Endothelial cell (in vitro differentiated cells): ENCODE measurements at regions not wholly inside any gene's neighbourhood (a gene's known extent, or its start where the extent isn't known, plus 50 kb on each side); places are given as distances from the start of the nearest gene placed in this dataset.

ENCODE experiments used
- DNase-seq: peaks from one replicate; pipeline ENCODE4 v3.0.0; 2021; ENCODE audit warnings: low spot score
- H3K27ac Mint-ChIP-seq: one replicate; pipeline ENCODE4 v1.8.0; 2021; ENCODE audit warnings: mixed read lengths, inconsistent platforms; ENCODE audit not compliant: unreplicated experiment
- H3K27me3 Mint-ChIP-seq: one replicate; pipeline ENCODE4 v1.8.0; 2021; ENCODE audit warnings: mild to moderate bottlenecking, moderate library complexity, mixed read lengths, inconsistent platforms; ENCODE audit not compliant: unreplicated experiment
- H3K36me3 Mint-ChIP-seq: one replicate; pipeline ENCODE4 v1.8.0; 2021; ENCODE audit warnings: mild to moderate bottlenecking, low read depth, mixed read lengths, inconsistent platforms; ENCODE audit not compliant: unreplicated experiment
- H3K4me1 Mint-ChIP-seq: one replicate; pipeline ENCODE4 v1.8.0; 2021; ENCODE audit warnings: mild to moderate bottlenecking, mixed read lengths, inconsistent platforms; ENCODE audit not compliant: unreplicated experiment
- H3K4me3 Mint-ChIP-seq: one replicate; pipeline ENCODE4 v1.8.0; 2021; ENCODE audit warnings: mild to moderate bottlenecking, mixed read lengths, inconsistent platforms; ENCODE audit not compliant: unreplicated experiment
- H3K9me3 Mint-ChIP-seq: one replicate; pipeline ENCODE4 v1.8.0; 2021; ENCODE audit warnings: mixed read lengths, inconsistent platforms; ENCODE audit not compliant: unreplicated experiment
- TF ChIP-seq, protein P1 (sequence below): fragments of 200-600 bp; sonication (generic); IDR thresholded peaks from one replicate; pipeline ENCODE4 v1.5.0; 2021; ENCODE audit warnings: antibody characterized with exemption; ENCODE audit not compliant: unreplicated experiment

DNA sequence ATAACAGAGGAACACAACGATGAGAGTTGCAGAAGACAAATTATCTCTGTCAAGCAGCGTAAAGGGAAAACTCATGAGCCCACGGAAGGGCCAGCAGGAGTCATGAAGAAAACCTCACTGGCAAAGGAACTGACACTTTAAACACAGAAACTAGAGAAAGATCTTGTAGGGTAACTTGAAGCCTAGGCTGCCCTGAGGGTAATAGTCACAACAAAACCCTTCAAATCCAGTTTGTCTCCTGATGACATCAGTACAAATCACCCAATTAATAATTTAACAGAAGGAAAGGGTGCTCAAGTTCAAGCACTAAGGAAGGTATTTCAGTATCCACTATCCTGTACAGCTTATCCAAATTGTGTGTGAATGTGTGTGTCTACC is 549.1 kb downstream of the MTRR start:
- TF ChIP-seq, protein P1, sequence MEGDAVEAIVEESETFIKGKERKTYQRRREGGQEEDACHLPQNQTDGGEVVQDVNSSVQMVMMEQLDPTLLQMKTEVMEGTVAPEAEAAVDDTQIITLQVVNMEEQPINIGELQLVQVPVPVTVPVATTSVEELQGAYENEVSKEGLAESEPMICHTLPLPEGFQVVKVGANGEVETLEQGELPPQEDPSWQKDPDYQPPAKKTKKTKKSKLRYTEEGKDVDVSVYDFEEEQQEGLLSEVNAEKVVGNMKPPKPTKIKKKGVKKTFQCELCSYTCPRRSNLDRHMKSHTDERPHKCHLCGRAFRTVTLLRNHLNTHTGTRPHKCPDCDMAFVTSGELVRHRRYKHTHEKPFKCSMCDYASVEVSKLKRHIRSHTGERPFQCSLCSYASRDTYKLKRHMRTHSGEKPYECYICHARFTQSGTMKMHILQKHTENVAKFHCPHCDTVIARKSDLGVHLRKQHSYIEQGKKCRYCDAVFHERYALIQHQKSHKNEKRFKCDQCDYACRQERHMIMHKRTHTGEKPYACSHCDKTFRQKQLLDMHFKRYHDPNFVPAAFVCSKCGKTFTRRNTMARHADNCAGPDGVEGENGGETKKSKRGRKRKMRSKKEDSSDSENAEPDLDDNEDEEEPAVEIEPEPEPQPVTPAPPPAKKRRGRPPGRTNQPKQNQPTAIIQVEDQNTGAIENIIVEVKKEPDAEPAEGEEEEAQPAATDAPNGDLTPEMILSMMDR: no peak
- DNase-seq: no peak
- Mint-ChIP-seq H3K4me1 (no peaks in the 10 kb centered on the region), H3K4me3 (no peak overlapping the region), H3K27ac (no peak overlapping the region), H3K36me3 (no peaks in the 10 kb centered on the region), H3K27me3 (peaks cover 1% of the 10 kb centered on the region), H3K9me3 (no peaks in the 10 kb centered on the region)

DNA sequence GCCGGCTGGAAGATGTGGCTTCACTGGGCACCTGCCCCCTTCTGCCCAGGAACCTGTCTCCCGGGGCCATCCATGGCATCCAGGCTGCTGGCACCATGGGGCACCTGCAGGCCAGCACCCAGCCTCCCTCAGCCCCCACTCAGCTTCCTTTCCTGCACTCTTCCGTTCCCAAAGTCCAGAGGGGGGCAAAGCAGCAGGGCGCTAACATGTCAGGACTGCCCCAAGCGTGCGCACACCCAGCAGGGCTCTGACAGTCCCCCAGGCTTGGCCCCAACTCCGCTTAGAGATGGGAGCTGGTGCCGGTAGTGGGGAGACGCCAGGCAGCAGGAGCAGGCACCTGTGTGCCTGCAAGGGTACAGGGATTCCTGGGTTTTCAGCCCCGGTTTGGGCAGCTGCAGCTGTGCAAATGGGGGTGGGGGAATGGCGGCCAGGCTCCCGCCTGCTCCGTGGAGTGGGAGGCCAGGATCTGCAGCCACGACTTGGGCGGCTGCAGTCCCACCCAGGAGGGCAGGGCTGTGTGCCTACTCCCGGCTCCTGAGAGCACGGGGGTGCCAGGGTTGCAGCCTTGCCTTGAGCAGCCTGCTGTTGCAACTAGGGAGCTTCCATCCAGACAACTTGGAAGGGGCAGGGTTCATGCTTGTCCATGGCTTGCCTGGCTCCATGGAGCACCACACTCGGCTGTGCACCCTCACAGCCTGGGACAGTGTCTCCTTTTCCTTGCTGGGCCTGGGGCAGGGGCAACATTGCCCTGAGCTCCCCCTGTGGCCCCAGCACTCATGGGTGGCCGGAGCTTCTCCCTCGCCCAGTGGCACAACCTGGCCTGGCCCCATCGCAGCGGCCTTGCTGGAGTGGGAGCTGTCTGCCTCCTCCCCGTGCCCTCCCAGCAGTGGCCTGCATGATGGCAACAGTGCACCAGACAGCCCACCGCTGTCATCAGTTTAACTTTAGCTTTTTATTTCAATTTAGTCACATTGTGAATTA is 561.1 kb downstream of the MTRR start:
- no peak overlapping the region for H3K4me3 Mint-ChIP-seq
- H3K27me3 Mint-ChIP-seq: no peaks in the 10 kb centered on the region
- H3K36me3 Mint-ChIP-seq: peaks cover 2% of the 10 kb centered on the region
- no peaks in the 10 kb centered on the region for H3K9me3 Mint-ChIP-seq
- H3K27ac Mint-ChIP-seq: no peak overlapping the region
- TF ChIP-seq, protein P1: no peak
- H3K4me1 Mint-ChIP-seq: no peaks in the 10 kb centered on the region
- DNase-seq: no peak

DNA sequence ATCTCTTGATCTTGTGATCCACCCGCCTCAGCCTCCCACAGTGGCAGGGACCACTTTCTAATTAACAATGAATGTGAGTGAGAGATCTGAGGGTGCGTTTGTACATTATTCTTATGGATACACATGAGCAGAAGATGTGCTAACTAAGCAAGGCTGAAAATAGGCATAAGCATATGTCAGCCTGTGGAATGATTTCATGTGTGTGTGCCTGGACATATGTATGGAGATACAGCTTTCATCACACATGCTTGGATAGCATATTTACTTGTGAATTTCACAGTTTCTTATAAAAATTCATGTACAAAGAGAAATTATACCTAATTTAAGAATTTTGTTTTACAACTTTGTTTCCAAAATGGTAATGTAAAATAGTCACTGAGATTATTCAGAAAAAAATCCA is 565.6 kb downstream of the MTRR start:
- no peaks in the 10 kb centered on the region for H3K9me3 Mint-ChIP-seq
- no peak overlapping the region for H3K27ac Mint-ChIP-seq
- DNase-seq: no peak

DNA sequence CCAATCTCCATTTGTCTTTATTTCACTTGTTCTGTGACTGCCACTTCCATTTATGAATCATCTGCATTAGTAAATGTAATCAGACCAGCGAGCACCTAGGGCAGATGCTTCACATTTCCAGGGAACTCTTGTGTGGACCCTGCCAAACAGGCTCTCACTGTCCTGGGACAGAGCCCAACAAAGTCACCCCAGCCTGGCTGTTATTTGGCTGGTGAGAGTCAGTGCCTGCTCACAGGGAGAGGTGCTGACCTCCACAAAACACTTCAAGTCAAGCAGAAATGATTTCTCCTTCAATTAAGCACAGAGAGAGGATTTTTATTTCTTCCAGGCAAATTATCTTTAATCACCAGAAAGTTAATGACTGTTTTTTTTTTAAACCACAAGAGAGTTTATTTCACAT is 568.0 kb downstream of the MTRR start:
- no peaks in the 10 kb centered on the region for H3K4me1 Mint-ChIP-seq
- H3K9me3 Mint-ChIP-seq: no peaks in the 10 kb centered on the region
- no peaks in the 10 kb centered on the region for H3K36me3 Mint-ChIP-seq
- no peak overlapping the region for H3K4me3 Mint-ChIP-seq
- TF ChIP-seq, protein P1: no peak
- H3K27me3 Mint-ChIP-seq: no peaks in the 10 kb centered on the region
- no peak for DNase-seq
- H3K27ac Mint-ChIP-seq: no peak overlapping the region

More for the DNA sequence above, 565.6 kb downstream of the MTRR start:
- Mint-ChIP-seq H3K4me3 (no peak overlapping the region), H3K36me3 (no peaks in the 10 kb centered on the region), H3K27me3 (no peaks in the 10 kb centered on the region), H3K4me1 (no peaks in the 10 kb centered on the region)
- TF ChIP-seq, protein P1: no peak

DNA sequence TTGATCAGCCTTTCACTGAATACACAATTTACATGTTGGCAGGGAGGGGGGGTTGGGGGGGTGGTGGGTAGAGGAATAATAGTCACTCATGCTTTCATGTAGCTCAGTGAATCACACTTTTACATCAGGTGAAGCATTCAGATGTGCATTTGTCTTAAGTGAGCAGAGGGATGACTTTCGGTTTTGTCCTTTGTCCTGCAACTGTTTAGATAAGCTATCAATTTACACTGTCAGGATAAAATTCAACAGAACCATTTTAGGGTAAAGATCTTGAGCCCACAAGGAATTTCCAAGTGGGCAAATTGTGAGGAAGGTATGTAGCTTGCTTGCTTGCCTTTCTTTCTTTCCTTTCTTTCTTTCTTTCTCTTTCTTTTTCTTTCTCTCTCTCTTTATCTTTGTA is 576.2 kb downstream of the MTRR start:
- Mint-ChIP-seq H3K36me3 (no peaks in the 10 kb centered on the region), H3K4me1 (no peaks in the 10 kb centered on the region), H3K9me3 (no peaks in the 10 kb centered on the region), H3K27me3 (no peaks in the 10 kb centered on the region), H3K4me3 (no peak overlapping the region), H3K27ac (no peak overlapping the region)
- no peak for DNase-seq
- TF ChIP-seq, protein P1: no peak
